ENCODE measurements at regions not wholly inside any gene's neighbourhood (a gene's known extent, or its start where the extent isn't known, plus 50 kb on each side); places are given as distances from the start of the nearest gene placed in this dataset.
"Not testable (repeated sequence)": the region's sequence is repeated elsewhere in the genome, so short reads cannot be mapped to it uniquely, and the experiment has no call there.

DNA sequence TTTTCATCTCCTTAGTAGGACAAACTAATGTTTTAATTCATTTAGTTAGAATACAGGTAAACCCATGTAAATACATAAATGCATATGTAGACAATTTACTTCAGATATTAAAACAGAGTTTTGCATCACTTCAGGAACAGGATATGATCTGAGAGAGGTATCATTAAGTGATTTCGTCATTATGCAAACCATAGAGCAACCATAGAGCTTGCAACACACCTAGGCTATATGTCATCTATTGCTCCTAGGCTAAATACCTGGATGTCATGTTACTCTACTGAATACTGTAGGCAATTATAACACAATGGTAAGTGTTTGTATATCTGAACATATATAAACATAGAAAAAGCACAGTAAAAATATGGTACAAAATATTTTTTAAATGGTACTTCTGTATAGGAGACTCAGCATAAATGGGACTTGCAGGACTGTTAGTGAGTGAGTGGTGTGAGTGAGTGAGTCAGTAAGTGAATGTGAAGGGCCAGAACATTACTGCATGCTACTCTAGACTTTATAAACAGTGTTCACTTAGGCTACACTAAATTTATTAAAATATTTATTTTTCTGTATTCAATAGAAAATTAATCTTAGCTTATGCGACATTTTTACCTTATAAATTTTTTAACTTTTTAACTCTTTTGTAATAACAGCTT lies 1377.5 kb upstream of the CDH9 start:
- DNase-seq = no peak

DNA sequence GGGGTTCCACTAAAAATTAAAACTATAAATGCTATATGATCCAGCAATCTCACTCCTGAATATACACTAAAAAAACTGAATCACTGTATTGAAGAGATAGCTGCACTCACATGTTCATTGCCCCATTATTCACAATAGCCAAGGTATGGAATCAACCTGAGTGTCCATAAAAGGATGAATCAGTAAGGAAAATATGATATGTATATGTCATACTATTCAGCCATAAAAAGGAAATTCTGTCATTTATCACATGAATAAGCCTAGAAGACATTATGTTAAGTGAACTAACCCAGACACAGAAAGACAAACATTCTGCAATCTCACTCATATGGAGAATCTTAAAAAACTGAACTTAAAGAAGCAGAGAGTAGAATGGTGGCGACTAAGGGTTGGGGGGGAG lies 1376.2 kb upstream of the CDH9 start:
- no peak for DNase-seq

DNA sequence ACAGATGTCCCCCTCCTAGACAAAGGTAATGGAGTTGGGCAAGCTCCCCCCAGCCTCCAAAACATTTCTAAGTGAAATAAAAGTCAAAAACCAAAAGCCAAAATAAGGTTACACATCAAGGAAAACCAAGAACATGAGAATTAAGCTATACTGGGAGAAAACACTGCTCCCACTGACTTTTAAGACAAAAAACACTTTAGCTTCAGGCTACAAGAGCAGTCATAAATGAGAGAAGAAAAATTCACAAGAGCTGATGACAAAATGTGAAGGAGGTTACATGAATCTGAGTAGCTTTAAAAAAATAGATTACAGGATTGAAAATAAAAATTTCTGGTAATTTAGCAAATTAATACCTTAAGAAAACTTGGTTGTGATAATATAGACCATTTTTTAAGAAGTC lies 1370.3 kb upstream of the CDH9 start:
- no peak for DNase-seq

DNA sequence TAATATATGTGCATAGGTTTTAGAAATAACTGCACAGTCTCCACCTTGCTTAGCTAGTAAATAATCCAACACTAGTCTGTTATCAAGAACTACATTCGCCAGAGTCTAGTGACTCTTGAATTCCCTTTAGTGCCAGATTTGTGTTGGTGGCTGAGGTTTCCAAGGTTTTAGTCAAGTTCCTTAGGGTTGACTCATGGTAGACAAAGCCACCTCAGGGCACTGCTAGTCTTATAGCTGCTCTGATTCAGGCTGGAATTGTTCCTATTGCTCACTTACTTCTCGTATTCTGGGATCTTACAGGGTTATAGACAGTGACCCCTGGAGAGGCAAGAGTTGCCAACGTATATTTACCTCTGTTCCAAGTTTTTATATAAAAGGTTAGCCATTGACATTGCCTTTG lies 1369.8 kb upstream of the CDH9 start:
- no peak for DNase-seq

DNA sequence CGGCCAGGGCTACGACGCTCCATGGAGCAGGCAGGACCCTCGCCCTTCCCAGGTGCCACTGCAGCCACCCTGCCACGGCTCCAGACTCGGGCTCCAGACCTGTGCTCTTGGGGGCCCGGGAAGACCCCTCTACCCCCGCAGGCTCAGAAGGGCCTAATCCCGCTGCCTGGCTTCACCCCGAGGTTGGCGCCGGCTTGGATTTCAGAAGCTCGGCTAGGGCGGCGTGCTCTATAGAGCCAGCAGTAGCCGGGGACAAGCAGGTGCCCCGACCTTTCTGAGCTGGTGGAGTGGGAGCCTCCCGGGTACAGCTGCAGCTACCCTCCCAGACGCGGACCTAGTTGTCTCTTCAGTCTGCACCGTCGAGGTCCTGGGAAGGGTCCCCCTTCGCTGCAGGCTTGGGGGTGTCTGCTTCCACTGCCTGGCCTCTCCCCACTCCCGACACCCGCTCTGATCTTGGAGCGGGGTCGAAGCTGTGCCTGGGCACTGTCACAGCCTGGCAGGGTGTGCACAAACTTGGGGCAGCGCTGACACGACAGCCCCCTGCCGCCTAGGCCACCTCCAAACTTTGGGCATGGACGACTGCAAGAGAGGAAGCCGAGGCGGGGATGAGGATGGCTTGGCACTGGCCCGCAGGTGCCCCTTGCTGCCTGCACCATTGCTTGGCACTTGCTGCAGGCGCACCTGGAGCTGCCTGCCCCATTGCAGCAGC lies 1366.1 kb upstream of the CDH9 start:
- no peak for DNase-seq

DNA sequence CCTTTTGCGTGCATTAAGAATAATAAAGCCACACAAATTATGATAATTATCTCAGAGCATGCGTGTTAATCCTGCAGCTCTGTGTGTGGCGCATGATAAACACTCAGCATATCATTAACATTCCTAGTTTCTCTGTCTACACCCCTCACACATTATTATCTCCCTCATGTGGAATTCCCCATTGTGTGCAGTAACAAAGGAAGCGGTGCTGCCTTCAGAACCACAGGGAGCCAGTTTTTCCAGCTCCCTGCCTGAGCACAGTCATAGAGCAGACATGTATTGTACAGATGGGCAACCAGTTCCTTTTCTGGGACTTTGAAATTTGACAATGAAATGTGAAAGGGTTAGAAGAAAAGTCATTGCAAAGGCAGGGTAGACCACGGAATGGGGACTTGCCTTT lies 1365.5 kb upstream of the CDH9 start:
- DNase-seq = peak; percentile 0

DNA sequence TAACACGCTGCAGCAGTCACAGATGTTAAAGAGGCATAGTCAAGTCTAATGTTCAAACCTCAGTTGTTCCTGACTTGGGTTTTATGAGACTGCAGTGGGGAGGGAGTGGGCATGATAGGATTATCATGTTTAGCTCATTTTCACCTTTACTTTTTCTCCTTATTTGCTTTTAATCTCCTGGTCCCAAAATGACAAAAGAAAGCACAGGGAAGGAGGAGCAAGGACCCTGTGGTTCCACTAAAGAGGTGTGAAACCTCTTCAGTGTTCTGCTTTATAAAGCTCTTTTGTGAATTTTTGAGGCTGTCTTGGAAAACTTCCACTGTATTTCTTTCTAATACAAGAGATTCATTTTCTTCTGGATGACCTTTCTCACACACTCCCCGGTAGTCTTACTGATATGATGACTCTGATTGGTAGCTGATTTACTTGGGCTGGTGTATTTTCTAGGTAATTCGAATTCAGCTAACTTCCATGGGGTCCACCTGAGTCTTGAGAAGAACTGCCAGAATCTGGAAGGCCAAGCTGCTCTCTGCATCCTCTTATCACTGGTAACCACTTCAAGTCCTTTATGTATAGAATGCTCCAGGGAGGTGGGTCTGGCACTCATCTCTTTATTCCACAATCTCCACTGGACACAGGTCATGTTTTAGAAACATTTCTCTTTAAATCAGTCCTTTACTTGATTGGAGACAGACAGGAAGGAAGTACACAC lies 1364.4 kb upstream of the CDH9 start:
- DNase-seq = no peak

DNA sequence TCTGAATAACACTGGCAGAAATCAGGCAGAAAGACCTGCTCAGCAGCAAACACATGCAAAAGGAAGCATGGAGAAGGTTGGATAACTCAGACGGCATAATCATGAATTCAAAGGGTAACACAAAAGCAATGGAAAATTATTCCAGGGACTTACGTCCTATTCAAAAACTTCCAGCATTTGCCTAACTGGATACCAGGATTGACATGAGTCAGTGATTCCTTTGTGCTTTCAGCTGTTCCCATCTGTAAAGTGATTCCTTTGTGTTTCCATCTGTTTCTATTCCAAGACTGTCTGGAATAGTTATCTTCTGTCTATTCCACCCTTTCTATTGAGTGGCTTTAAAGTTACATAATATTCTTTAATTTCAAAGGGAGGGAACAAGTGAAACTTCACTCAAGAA lies 1361.7 kb upstream of the CDH9 start:
- no peak for DNase-seq

DNA sequence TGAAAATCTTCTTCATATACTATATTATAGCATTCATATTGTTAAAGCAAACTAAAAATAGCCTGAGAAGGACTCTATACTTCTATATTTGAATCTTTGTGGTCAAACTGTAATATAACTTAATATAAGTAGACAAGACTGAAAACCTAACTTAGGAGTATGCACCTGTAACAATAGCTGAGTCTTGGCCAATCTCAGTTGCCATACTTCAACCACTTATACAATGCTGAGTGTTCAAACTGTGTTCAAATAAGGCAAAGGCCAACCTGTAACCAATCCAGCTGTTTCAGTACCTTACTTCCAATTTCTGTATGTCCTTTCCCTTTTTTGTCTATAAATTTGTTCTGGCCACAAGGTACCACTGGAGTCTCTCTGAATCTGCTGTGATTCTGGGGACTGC lies 1360.8 kb upstream of the CDH9 start:
- no peak for DNase-seq

DNA sequence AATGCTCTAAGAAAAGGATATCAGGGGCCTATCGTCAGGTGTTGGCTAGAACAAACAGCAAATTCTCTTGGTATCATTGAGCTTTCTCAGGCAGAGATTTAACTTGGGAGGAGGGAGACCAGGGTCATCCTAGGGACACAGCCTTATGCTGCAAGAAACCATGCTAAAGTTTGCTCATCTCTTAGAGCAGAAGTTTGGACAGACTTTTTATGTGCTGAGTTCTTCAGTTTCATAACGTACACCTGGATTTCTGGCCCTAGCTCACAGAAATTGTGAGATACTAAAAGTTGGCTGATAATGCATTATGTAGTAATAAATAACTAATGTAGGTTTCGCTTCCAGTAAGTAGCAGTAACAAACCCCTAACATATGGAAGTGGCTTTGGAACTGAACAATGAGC lies 1359.8 kb upstream of the CDH9 start:
- DNase-seq = no peak

DNA sequence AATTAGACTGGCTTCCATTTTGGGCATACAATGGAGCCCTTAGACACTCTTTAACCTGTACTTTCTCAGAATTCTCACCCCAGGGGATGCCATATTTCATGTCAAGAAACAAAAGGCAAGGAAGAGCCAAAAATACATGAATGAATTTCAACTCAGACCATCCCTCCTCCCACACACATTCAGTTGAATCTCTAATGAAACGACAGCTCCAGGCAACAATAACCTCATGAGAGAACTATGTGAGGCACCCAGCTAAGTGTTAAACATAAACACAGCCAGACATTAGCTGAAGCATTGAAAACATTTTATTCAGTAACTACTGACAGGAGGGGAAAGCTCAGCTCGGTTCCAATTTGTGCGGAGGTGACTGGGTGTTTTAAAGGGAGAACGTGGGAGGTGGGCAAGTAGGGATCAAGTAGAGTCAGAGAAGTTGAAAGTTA lies 1359.1 kb upstream of the CDH9 start:
- DNase-seq = no peak

DNA sequence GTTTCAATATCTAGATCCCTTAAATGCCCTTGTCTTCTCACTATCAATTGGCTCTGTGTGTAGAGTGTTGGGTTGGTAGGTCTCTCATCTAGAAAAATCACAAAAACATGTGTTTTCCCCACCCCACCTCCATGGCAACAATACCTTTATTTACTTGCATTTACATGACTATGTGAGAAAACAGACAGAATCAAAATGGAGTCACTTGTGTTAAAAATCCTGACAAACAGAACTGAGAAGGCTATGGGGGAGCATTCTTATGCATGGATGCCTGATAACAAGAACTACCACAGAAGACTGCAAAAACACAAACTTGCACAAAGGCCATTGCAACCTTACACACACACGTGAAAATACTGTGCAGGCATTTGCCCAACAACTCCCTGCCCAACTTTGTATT lies 1352.9 kb upstream of the CDH9 start:
- no peak for DNase-seq

DNA sequence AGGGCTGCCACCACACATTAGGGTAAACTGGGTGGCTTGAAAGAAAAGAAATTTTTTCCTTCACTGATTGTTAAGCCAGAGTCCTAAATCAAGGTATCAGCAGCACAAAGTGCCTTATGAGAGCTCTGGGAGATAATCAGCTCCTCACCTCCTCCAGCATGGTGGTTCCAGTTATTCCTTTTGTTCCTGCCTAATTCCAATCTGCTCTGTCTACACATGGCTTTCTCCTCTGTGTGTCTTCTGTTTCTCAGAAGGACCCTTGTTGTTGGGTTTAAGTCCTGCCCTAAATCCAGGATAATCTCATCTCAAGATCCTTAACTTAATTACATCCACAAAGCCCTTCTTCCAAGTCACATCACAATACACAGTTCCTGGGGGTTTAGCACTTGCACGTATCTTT lies 1352.0 kb upstream of the CDH9 start:
- no peak for DNase-seq

DNA sequence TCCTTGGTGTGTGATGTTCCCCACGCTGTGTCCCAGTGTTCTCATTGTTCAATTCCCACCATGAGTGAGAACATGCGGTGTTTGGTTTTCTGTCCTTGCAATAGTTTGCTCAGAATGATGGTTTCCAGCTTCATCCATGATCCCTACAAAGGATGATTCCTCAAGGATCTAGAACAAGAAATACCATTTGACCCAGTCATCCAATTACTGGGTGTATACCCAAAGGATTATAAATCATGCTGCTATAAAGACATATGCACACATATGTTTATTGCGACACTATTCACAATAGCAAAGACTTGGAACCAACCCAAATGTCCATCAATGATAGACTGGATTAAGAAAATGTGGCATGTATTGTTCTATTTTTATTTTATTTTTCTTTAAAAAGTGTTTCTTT lies 1351.3 kb upstream of the CDH9 start:
- DNase-seq = not testable (repeated sequence)

DNA sequence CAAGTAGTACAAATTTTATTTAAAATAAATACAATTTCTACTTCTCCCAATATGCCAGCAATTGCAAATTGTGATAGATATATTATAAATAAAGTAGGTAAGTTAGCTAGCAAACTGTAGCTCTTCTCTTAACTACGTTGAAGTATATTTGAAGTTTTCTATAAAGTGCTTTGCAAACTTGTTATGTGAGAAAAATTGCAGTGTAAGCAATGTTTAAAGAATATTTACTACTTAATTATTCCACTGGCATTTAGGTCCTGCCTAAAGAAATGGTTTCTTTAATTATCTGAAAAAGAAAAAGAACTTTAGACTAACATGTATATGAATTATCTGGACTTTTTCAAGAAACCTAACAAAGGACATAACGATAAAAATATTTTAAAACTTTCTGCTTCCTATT lies 1350.0 kb upstream of the CDH9 start:
- DNase-seq = no peak

DNA sequence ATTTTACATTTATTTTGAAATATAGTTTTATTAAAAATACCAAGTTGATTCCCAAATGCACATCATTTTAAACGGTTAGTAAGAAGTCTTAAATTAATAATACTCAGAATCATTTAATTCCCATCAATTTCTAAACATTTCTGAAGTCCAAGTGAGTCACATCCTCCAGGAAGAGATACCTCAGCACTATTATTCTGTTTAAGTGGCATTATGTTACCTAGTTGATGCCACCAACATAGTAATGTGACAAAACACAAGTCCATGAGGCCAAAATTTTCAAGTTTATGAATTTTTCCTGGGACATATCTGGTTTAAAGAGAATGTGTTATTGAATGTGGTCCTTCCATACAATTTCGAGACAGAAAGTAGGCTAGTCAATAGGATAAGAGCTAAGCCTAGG lies 1348.3 kb upstream of the CDH9 start:
- no peak for DNase-seq

DNA sequence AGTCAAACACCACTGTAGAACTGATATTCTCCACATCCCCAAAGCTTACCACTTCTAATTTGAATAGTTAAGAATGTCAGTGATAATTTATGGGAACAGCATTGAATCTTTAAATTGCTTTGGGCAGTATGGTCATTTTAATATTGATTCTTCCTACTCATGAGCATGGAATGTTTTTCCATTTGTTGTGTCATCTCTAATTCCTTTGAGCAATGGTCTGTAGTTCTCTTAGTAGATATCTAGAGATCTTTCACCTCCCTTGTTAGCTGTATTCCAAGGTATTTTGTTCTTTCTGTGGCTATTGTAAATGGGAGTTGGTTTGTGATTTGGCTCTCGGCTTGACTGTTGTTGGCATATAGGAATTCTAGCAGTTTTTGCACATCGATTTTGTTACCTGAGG lies 1341.8 kb upstream of the CDH9 start:
- no peak for DNase-seq

DNA sequence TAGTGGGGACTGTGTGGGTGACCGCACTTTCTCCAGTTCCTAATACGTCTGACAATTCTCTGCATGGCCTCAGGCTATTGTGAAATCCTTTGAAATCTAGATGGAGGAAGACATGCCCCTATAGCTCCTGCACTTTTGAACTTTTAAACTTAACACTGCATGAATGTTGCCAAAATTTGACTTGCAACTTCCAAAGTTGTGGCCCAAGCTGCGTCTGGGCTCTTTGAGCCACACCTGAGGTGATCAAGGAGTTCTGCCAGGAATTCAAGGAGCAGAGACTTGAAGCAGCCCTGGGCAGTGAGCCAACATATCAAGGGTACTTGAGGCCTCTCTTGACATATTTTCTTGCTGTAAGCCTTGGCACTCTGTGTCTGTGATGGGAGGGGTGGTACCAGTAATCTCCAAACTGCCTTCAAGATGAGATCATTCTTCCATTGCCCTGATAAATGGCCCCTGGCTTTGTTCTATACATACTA lies 1336.1 kb upstream of the CDH9 start:
- no peak for DNase-seq

DNA sequence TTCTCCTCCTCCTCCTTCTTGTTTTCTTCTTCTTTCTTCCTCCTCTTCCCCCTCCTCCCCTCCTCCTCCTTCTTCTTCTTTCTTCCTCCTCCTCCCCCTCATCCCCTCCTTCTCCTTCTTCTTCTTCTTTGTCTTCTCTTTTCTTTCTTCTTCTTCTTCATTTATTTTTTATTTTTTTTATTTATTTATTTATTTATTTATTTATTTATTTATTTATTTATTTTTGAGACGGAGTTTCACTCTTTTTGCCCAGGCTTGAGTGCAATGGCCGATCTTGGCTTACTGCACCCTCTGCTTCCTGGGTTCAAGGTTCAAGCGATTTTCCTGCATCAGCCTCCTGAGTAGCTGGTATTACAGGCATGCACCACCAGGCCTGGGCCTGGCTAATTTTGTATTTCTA lies 1332.5 kb upstream of the CDH9 start:
- DNase-seq = no peak

DNA sequence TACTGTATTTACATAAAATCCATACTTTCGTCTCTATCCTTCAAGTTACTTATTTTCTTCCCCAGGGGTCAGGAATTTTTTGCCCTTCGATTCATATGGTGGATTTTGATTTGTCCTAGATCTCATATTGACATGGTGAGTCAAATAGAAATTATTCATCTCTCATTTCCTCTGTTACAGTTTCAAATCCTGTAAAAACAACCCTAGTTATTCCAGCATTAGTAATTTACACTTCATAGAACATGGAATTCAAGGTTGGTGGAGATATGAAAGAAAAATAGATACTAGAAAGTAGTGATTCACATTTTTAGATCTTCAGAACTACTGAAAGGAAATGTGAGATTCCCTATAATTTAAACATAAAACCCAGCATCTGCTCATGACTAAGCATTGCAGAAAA lies 1331.0 kb upstream of the CDH9 start:
- no peak for DNase-seq

DNA sequence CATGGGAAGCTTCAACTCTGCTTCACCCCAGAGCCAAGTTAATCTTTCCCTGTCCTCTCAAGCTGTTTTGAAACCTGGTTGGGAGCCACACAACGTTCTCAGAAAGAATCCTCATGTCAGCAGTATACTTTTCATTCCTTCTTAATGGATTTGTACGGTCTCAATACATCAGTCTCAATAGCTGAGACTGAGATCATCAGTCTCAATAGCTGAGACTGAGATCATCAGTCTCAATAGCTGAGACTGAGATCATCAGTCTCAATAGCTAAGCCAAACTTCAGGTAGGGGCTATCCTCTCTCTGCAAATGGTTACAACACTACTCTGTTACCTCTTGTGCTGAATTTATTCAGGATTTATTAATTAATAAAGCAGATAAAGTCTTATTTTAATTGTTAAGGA lies 1317.4 kb upstream of the CDH9 start:
- DNase-seq = no peak

DNA sequence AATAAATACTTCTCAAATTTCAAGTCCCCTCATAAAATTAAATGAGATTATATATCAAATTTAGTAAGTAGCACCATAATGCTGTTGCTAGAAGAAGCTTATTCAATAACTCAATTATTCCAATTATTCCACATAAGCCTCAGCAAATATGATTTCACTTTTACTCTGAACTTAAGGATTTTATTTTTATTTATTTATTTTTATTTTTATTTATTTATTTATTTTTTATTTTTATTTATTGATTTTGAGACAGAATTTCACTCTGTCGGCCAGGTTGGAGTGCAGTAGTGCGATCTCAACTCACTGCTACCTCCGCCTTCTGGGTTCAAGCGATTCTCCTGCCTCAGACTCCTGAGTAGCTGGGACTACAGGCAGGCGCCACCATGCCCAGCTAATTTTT lies 1308.3 kb upstream of the CDH9 start:
- DNase-seq = no peak

DNA sequence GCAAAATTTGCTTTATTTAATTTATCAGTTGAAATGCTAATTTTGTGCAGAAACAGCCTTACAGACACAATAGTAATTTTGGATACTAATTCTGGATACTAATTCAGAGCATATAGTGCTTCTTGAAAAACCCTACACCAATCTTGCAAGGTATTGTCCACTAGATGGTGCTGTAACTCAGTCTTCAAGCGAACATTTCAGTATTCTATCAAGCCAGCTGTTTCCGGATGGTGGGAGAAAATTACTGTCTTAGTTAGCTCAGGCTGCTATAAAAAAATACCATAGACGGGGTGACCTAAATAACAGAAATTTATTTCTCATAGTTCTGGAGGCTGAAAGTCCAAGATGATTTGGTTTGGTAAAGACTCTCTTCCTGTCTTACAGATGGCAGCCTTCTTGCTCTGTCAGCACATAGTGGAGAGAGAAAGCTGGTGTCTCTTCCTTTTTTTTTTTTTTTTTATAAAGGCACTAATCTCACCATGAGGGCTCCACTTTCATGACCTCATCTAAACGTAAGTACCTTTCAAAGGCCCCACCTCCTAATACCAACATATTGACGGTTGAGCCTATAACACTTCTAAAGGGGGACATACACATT lies 1306.5 kb upstream of the CDH9 start:
- DNase-seq = no peak

DNA sequence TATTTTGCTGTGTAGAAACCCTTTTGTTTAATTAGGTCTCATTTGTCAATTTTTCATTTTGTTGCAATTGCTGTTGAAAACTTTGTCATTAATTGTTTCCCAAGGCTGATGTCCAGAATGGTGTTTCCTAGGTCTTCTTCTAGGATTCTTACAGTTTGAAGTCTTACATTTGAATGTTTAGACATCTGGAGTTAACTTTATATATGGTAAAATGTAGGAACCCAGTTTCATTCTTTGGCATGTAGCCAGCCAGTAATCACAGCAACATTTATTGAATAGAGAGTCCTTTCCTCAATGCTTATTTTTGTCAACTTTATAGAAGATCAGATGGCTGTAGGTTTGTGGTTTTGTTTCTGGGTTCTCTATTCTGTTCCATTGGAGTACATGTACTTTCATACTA lies 1290.8 kb upstream of the CDH9 start:
- no peak for DNase-seq

All from effector CD8-positive, alpha-beta T cell (primary cell).